ENCODE measurements at regions not wholly inside any gene's neighbourhood (a gene's known extent, or its start where the extent isn't known, plus 50 kb on each side); places are given as distances from the start of the nearest gene placed in this dataset.

DNA sequence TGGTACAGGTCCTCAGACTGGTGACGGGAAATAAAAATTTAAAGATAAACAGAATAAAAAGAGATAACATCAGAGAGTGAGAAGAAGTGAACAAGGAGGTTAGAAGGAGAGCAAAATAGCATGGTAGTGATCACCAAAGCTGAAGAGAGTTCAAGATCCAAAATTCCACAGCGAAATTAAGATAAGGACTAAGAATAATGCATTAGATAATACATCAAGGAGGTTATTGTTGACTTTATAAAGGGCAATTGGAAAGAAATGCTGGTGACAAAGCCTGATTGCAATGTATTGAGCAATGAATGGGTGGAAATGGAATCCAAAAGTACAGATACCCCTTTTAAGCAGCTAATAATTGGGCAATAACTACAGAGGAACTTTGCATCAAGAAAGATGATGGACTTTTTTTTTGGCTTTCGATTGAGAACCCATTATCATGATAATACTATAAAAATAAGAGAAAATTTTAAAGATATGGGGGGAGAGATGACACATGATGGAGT, 101.6 kb upstream of the MAP9 start:
- H3K4me3 ChIP-seq (ENCODE audit: low read length), result no peak overlapping the region
- no peak for TF ChIP-seq EZH2phosphoT487 (IDR thresholded peaks at IDR 0.05; ENCODE audit: low read depth)
- no peak for TF ChIP-seq CTCF (IDR thresholded peaks at IDR 0.05; ENCODE audit: low read depth, low read length)
- H4K20me1 ChIP-seq (ENCODE audit: insufficient read depth, low read length), result no peaks in the 10 kb centered on the region
- no peak overlapping the region for H3K27ac ChIP-seq (ENCODE audit: low read length)
- H2AFZ ChIP-seq (ENCODE audit: low read depth, low read length), result no peak overlapping the region
- H3K79me2 ChIP-seq (ENCODE audit: low read length), result no peaks in the 10 kb centered on the region
- no peaks in the 10 kb centered on the region for H3K36me3 ChIP-seq (replicated peaks; ENCODE audit: low read depth, low read length)
- no peaks in the 10 kb centered on the region for H3K27me3 ChIP-seq (ENCODE audit: low read depth, low read length)
- H3K4me1 ChIP-seq (ENCODE audit: low read length), result no peaks in the 10 kb centered on the region
- H3K9ac ChIP-seq (ENCODE audit: low read length), result no peak overlapping the region
- H3K9me3 ChIP-seq (ENCODE audit: insufficient read depth, low read length), result no peaks in the 10 kb centered on the region
- no peak overlapping the region for H3K4me2 ChIP-seq (ENCODE audit: low read length)

GRCh38 chr4:155474758-155475157, 98.0 kb upstream of the MAP9 start:
- H3K4me1 ChIP-seq (ENCODE audit: low read length), result no peaks in the 10 kb centered on the region
- no peak overlapping the region for H2AFZ ChIP-seq (ENCODE audit: low read depth, low read length)
- no peaks in the 10 kb centered on the region for H3K27me3 ChIP-seq (ENCODE audit: low read depth, low read length)
- no peak overlapping the region for H3K27ac ChIP-seq (ENCODE audit: low read length)
- H3K79me2 ChIP-seq (ENCODE audit: low read length), result no peaks in the 10 kb centered on the region
- H3K4me2 ChIP-seq (ENCODE audit: low read length), result no peak overlapping the region
- H3K9me3 ChIP-seq (ENCODE audit: insufficient read depth, low read length), result no peaks in the 10 kb centered on the region
- H3K36me3 ChIP-seq (replicated peaks; ENCODE audit: low read depth, low read length), result no peaks in the 10 kb centered on the region
- H3K4me3 ChIP-seq (ENCODE audit: low read length), result no peak overlapping the region
- no peak overlapping the region for H3K9ac ChIP-seq (ENCODE audit: low read length)
- no peaks in the 10 kb centered on the region for H4K20me1 ChIP-seq (ENCODE audit: insufficient read depth, low read length)
- TF ChIP-seq CTCF (IDR thresholded peaks at IDR 0.05; ENCODE audit: low read depth, low read length), result no peak
- TF ChIP-seq EZH2phosphoT487 (IDR thresholded peaks at IDR 0.05; ENCODE audit: low read depth), result no peak

DNA sequence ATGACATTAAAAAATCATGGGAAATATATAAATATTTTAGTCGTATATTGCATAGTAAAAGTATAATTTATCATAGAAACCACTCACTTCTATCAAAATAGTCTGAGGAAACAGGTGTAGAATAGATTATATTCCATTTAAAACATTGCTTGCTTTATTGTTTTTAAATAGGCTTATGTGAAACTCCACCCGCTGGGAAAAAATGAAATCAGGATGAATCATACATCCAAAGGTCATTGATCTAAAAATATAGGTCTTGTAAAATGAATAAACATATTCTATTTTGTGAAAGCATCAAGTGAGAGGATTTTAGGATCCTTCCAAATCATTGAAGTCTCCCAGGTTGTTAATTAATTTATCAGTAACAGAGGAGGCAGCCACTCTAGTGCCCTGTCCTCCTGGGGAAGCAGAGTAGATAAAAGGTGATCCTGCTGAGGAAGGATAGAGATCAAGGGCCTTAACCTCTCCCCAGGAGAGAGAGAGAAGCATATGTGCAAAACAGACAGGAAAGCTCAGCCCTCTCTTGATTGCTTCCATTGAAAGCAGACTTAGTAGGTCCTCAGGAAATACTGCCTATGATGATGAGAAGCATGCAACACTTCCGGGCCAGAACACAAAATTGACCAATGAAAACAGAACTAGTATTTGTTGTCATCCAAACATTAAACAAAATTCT, 96.8 kb upstream of the MAP9 start:
- H3K9me3 ChIP-seq (ENCODE audit: insufficient read depth, low read length), result no peaks in the 10 kb centered on the region
- H3K9ac ChIP-seq (ENCODE audit: low read length), result no peak overlapping the region
- H3K27me3 ChIP-seq (ENCODE audit: low read depth, low read length), result no peaks in the 10 kb centered on the region
- H2AFZ ChIP-seq (ENCODE audit: low read depth, low read length), result no peak overlapping the region
- TF ChIP-seq CTCF (IDR thresholded peaks at IDR 0.05; ENCODE audit: low read depth, low read length), result no peak
- TF ChIP-seq EZH2phosphoT487 (IDR thresholded peaks at IDR 0.05; ENCODE audit: low read depth), result no peak
- H3K4me2 ChIP-seq (ENCODE audit: low read length), result no peak overlapping the region
- no peak overlapping the region for H3K27ac ChIP-seq (ENCODE audit: low read length)
- no peak overlapping the region for H3K4me3 ChIP-seq (ENCODE audit: low read length)
- no peaks in the 10 kb centered on the region for H3K36me3 ChIP-seq (replicated peaks; ENCODE audit: low read depth, low read length)
- no peaks in the 10 kb centered on the region for H3K79me2 ChIP-seq (ENCODE audit: low read length)
- no peaks in the 10 kb centered on the region for H4K20me1 ChIP-seq (ENCODE audit: insufficient read depth, low read length)
- no peaks in the 10 kb centered on the region for H3K4me1 ChIP-seq (ENCODE audit: low read length)

- H4K20me1 ChIP-seq (ENCODE audit: insufficient read depth, low read length), result no peaks in the 10 kb centered on the region
- no peaks in the 10 kb centered on the region for H3K79me2 ChIP-seq (ENCODE audit: low read length)
- H3K4me1 ChIP-seq (ENCODE audit: low read length), result no peaks in the 10 kb centered on the region
- H2AFZ ChIP-seq (ENCODE audit: low read depth, low read length), result no peak overlapping the region
- H3K9ac ChIP-seq (ENCODE audit: low read length), result no peak overlapping the region
- no peaks in the 10 kb centered on the region for H3K9me3 ChIP-seq (ENCODE audit: insufficient read depth, low read length)
- H3K4me2 ChIP-seq (ENCODE audit: low read length), result no peak overlapping the region
- H3K36me3 ChIP-seq (replicated peaks; ENCODE audit: low read depth, low read length), result no peaks in the 10 kb centered on the region
- no peaks in the 10 kb centered on the region for H3K27me3 ChIP-seq (ENCODE audit: low read depth, low read length)
- H3K27ac ChIP-seq (ENCODE audit: low read length), result no peak overlapping the region
- H3K4me3 ChIP-seq (ENCODE audit: low read length), result no peak overlapping the region
- TF ChIP-seq EZH2phosphoT487 (IDR thresholded peaks at IDR 0.05; ENCODE audit: low read depth) (no peak), CTCF (IDR thresholded peaks at IDR 0.05; ENCODE audit: low read depth, low read length) (no peak)
Observed at GRCh38 chr4:155468282-155468681, 91.5 kb upstream of the MAP9 start.
